Activated T-cell treated with anti-CD3 and anti-CD28 coated beads, Interleukin-2, amount 50 U/mL, for 72 hours (primary cell): ENCODE measurements at regions not wholly inside any gene's neighbourhood (a gene's known extent, or its start where the extent isn't known, plus 50 kb on each side); places are given as distances from the start of the nearest gene placed in this dataset.

Source experiments
- ATAC-seq, 2 donors: fragments of 150-1000 bp; cut with Tn5 transposase; replicated peaks in 1 of 2; 2 replicates each; pipeline ENCODE4 v1.10.0; 2021; ENCODE audit warnings: moderate library complexity in 2 of 2, mild to moderate bottlenecking in 1 of 2
- DNase-seq, 2 donors: peaks; one replicate each; pipeline ENCODE4 v3.0.0; 2021 to 2022; ENCODE audit warnings: mixed read lengths in 1 of 2
- H3K27ac Mint-ChIP-seq: one replicate; pipeline ENCODE4 v1.8.0; 2022; ENCODE audit warnings: mild to moderate bottlenecking, moderate library complexity, mixed read lengths
- H3K27me3 Mint-ChIP-seq: one replicate; pipeline ENCODE4 v1.8.0; 2022; ENCODE audit warnings: low read depth, mixed read lengths
- H3K36me3 Mint-ChIP-seq, 2 donors: one replicate each; pipeline ENCODE4 v1.8.0; 2022; ENCODE audit warnings: mixed read lengths in 2 of 2, mild to moderate bottlenecking in 1 of 2; ENCODE audit not compliant: insufficient read depth in 2 of 2
- H3K4me1 Mint-ChIP-seq: one replicate; pipeline ENCODE4 v1.8.0; 2022; ENCODE audit warnings: low read depth, mixed read lengths
- H3K4me3 Mint-ChIP-seq, 2 donors: one replicate each; pipeline ENCODE4 v1.8.0; 2022; ENCODE audit warnings: mild to moderate bottlenecking in 2 of 2, mixed read lengths in 2 of 2, moderate library complexity in 2 of 2
- H3K9me3 Mint-ChIP-seq, 2 donors: one replicate each; pipeline ENCODE4 v1.8.0; 2022; ENCODE audit warnings: mixed read lengths in 2 of 2

DNA sequence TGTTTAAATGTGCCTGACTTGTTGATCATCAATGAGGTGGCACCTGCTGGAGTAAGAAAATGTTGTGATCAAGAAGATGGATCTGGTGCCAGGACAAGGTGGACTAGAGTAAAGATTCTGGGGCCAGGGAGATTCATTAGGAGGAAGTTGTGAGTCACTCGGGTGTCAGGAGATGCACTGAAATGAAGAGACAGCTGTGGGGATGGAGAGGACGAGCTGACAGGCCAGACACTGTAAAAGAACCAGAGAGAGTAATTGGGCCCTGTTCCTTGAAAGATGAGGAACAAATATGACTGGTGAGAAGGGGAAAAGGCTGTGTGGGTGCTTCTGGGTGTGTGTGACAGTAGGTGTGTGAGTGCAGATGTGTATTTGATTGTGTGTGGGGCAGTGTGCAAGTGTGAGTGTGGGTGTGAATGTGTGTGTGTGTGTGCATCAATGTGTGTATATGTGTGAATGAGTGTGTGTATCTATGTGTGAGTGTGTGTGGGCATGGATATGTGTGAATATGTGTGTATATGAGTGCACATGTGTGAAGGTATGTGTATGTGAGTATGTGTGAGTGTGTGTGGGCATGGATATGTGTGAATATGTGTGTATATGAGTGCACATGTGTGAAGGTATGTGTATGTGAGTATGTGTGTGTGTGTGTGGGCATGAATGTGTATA is 260.5 kb downstream of the RFC3 start:
- ATAC-seq (no peak), DNase-seq (no peak)
- Mint-ChIP-seq H3K4me3 (no peak overlapping the region), H3K4me1 (no peaks in the 10 kb centered on the region), H3K36me3 (no peaks in the 10 kb centered on the region), H3K27me3 (no peaks in the 10 kb centered on the region), H3K9me3 (peaks cover 2 to 4% of the 10 kb centered on the region in 2 donors), H3K27ac (no peak overlapping the region)

DNA sequence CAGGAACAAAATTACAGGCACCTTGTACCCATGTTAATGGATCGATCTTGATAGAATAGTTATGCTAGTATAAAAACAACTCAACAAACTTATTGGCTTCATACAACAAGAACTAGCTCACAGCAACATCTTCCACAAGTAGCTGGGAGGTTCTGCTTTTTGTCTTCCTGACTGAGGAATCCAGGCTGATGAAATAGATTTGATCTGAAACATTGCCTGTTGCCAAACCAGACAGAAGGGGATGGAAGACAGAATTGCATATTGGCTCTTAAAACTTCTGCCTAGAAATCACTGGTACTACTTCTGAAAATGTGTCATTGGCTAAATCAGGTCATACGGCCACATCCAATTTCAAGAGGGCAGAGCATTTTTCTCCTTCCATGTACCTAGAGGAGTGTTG is 267.3 kb downstream of the RFC3 start:
- Mint-ChIP-seq H3K9me3 (peaks cover 7 to 9% of the 10 kb centered on the region in 2 donors), H3K27me3 (no peaks in the 10 kb centered on the region), H3K36me3 (peaks cover 0 to 4% of the 10 kb centered on the region in 2 donors), H3K27ac (no peak overlapping the region), H3K4me3 (no peak overlapping the region), H3K4me1 (no peaks in the 10 kb centered on the region)
- DNase-seq (no peak), ATAC-seq (no peak)

DNA sequence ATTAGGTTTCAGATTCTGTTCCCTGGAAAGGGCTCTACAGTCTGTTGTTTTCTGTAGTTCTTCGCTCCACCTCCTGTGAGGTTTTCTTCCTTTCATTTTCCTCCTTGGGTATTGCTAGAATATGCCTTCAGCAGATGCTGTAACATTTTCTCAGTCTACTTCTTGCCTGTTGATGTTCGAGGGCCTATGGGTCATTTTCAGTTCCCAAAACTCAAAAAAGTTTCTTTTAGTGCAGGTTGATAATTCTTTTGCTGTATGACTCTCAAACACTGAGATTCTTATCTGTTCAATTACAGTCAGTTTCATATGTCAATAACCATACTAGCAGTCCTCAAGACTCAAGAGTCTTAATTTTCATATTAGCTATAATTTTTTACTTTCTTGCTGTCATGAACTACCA is 268.3 kb downstream of the RFC3 start:
- no peak for ATAC-seq
- no peak for DNase-seq
- Mint-ChIP-seq H3K36me3 (peaks cover 0 to 4% of the 10 kb centered on the region in 2 donors), H3K27ac (no peak overlapping the region), H3K4me1 (no peaks in the 10 kb centered on the region), H3K9me3 (peaks cover 9 to 11% of the 10 kb centered on the region in 2 donors), H3K27me3 (no peaks in the 10 kb centered on the region), H3K4me3 (no peak overlapping the region)

DNA sequence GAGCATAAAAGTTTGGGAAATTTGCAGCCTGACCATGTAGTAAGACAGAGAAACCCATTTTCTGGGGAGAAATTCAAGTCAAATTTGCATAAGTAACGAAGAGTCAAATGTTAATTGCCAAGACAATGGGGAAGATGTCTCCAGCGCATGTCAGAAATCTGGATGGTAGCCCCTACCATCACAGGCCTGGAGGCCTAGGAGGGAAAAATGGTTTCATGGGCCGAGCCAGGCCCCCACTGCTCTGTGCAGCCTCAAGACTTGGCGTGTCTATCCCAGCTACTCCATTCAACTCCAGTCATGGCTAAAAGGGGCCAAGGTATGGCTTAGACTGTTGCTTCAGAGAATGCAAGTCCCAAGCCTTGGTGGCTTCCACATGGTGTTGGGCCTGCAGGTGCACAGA is 269.8 kb downstream of the RFC3 start:
- H3K27ac Mint-ChIP-seq, result no peak overlapping the region
- H3K27me3 Mint-ChIP-seq, result no peaks in the 10 kb centered on the region
- DNase-seq (no peak), ATAC-seq (no peak)
- H3K4me1 Mint-ChIP-seq, result no peaks in the 10 kb centered on the region
- peaks cover 9 to 11% of the 10 kb centered on the region in 2 donors for H3K9me3 Mint-ChIP-seq
- H3K36me3 Mint-ChIP-seq, result peaks cover 0 to 4% of the 10 kb centered on the region in 2 donors
- H3K4me3 Mint-ChIP-seq, result no peak overlapping the region

DNA sequence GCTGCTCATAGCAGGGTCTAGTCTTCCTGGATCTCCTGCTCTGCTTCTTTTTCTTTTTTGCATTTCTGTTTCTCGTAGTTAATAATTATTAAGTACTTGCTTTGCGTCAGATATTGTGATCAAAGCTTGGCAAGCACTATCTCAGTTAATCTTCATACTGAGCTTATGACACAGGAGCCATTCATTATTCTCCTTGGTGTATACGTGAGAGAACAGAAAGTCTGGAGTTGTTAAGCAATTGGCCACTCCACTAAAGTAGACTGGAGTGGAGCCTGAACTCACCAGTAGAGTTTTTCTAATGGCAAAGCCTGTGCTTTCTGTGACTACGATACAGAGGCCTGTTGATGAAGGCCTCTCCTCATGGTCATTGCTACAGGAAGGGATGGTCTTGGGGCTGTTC is 285.9 kb downstream of the RFC3 start:
- H3K36me3 Mint-ChIP-seq, result no peaks in the 10 kb centered on the region
- ATAC-seq, result no peak
- no peak overlapping the region for H3K4me3 Mint-ChIP-seq
- DNase-seq, result no peak
- no peaks in the 10 kb centered on the region for H3K4me1 Mint-ChIP-seq
- H3K27ac Mint-ChIP-seq, result no peak overlapping the region
- H3K9me3 Mint-ChIP-seq, result peaks cover 2 to 3% of the 10 kb centered on the region in 2 donors
- no peaks in the 10 kb centered on the region for H3K27me3 Mint-ChIP-seq

DNA sequence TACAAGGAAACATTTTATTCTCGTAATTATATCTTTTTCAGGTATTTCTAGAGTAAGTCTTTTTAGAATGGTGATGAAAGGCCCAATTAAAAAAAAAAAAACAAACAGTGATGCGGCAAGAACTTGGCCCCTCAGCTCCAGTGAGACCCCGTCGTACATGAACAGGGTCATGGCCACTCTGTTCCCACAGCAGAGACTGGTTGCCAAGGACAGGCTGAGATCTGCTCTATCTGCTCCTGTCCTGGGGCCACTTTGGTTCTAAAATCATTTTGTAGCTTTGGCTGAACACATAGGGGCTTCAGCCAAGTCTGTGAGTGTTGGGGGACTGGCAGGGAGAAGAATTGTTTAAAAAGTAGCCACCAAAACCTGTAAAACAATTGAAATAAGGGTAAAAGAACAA is 286.9 kb downstream of the RFC3 start:
- Mint-ChIP-seq H3K4me3 (no peak overlapping the region), H3K9me3 (peaks cover 5 to 8% of the 10 kb centered on the region in 2 donors), H3K36me3 (peaks cover 0 to 1% of the 10 kb centered on the region in 2 donors), H3K27me3 (no peaks in the 10 kb centered on the region), H3K27ac (no peak overlapping the region), H3K4me1 (no peaks in the 10 kb centered on the region)
- ATAC-seq (no peak), DNase-seq (no peak)

DNA sequence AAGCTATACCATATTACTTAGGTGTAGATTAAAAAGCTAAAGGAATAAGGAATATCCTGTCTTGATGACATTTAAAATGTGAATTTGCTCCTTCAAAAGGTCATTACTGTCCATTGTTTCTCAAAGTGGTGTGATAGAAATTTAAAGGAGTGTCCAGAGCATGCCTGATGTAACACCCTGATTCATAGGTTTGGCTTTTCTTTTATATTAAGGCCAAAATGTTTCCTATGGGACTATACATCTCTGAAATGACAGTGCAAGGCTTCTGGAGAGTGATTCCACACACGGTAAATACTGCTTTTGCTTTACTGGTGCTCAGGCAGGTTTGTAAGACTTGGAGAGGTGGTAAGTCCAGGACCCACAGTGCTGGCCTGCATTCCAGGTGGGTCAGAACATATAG is 289.9 kb downstream of the RFC3 start:
- DNase-seq (no peak), ATAC-seq (no peak)
- Mint-ChIP-seq H3K4me3 (no peak overlapping the region), H3K4me1 (no peaks in the 10 kb centered on the region), H3K9me3 (peaks cover 8 to 9% of the 10 kb centered on the region in 2 donors), H3K27me3 (no peaks in the 10 kb centered on the region), H3K36me3 (peaks cover 0 to 1% of the 10 kb centered on the region in 2 donors), H3K27ac (no peak overlapping the region)

DNA sequence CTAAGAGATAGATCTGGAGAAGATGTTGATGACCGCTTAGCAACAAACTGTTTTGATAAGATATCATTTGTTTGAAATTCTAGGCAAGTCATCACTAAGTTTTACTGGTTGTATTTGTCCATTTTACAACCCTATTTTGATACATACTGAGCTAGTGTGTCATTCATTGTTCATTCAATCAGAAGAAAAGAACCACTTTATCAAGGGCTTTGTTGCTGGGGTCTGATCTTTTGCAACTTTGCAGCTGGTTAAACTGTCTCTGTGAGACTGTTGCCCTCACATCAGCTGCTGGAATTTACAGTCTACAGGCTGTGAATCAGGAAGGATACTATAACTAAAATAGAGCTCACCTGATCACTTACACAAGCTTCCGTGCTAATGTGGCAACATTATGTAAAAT is 290.5 kb downstream of the RFC3 start:
- Mint-ChIP-seq H3K4me1 (no peaks in the 10 kb centered on the region), H3K4me3 (no peak overlapping the region), H3K27ac (no peak overlapping the region), H3K9me3 (peaks cover 8 to 9% of the 10 kb centered on the region in 2 donors), H3K27me3 (no peaks in the 10 kb centered on the region), H3K36me3 (peaks cover 0 to 1% of the 10 kb centered on the region in 2 donors)
- DNase-seq (no peak), ATAC-seq (no peak)

DNA sequence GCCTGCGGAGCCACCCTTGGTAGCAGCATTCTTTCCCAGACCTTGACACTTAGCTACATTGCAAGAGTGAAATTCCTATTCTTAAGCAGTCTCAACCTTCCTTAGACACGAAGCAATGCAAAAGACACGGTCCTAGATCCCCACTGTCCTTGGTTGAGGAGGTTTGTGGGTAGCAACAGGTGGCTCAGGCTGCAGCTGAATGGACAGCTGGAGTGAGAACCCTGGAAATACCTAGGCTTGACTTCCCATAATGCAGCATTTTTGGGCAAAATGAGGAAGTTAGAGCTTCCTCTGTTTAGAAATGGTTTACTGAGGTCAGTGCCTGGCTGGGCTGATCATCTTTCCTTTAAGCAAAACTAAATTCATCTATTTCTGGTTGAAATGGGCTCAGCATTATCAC is 296.6 kb downstream of the RFC3 start:
- DNase-seq, result no peak
- Mint-ChIP-seq H3K36me3 (no peaks in the 10 kb centered on the region), H3K4me3 (no peak overlapping the region), H3K27me3 (no peaks in the 10 kb centered on the region), H3K27ac (no peak overlapping the region), H3K4me1 (no peaks in the 10 kb centered on the region), H3K9me3 (peaks cover 6 to 8% of the 10 kb centered on the region in 2 donors)
- no peak for ATAC-seq

DNA sequence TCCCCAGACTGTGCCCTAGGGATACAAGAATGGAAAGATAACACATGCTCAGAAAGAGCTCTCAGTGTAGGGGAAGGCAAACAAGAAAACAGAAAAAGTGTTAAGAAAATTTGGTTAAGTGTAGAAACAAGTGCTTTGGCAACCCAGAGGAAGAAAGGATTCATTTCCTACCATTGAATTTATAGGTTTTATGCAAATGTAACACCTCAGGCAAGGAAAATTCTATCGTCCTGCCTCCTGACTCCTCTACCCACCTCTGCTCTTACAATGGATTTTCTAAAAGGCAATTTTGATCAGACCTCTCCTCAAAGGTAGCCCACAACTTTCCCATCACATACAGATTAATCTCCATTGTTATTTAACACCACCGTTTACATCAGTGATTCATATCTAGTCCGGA is 298.7 kb downstream of the RFC3 start:
- peaks cover 2 to 5% of the 10 kb centered on the region in 2 donors for H3K9me3 Mint-ChIP-seq

DNA sequence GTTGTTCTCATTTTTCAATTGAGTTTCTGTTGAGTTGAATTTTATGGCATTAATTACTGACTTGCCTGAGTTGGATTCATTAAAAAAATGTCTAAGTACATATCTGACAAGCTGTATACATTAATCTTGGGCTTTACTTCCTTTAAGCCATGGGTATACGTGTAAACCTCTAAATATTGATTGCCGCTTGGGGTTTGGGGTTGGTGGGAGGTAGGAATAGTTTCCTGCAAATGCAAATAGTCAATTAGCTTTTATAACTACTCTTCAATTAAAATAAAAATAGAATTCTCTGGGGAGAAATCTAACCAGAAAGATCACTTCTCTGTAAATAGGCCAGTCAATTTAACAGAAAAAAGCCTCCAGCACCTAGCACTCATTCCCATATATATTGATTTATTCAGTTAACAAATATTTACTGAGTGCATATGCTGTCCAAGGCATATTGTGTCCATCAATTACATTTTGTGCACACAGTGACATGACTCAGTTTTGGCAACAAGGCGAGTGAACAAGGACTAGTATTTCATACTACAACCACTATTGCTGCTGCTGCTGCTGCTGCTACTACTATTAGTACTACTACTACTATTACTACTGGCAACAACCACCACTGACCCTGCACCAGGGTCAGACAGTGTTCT is 306.8 kb downstream of the RFC3 start:
- DNase-seq, result no peak
- no peaks in the 10 kb centered on the region for H3K27me3 Mint-ChIP-seq
- no peak overlapping the region for H3K27ac Mint-ChIP-seq
- H3K9me3 Mint-ChIP-seq, result no peaks in the 10 kb centered on the region
- H3K36me3 Mint-ChIP-seq, result no peaks in the 10 kb centered on the region
- ATAC-seq, result no peak
- H3K4me1 Mint-ChIP-seq, result no peaks in the 10 kb centered on the region
- H3K4me3 Mint-ChIP-seq, result no peak overlapping the region

More for the DNA sequence above, 298.7 kb downstream of the RFC3 start:
- H3K36me3 Mint-ChIP-seq, result no peaks in the 10 kb centered on the region
- H3K4me1 Mint-ChIP-seq, result no peaks in the 10 kb centered on the region
- no peak overlapping the region for H3K4me3 Mint-ChIP-seq
- no peaks in the 10 kb centered on the region for H3K27me3 Mint-ChIP-seq
- no peak for ATAC-seq
- no peak overlapping the region for H3K27ac Mint-ChIP-seq
- no peak for DNase-seq

DNA sequence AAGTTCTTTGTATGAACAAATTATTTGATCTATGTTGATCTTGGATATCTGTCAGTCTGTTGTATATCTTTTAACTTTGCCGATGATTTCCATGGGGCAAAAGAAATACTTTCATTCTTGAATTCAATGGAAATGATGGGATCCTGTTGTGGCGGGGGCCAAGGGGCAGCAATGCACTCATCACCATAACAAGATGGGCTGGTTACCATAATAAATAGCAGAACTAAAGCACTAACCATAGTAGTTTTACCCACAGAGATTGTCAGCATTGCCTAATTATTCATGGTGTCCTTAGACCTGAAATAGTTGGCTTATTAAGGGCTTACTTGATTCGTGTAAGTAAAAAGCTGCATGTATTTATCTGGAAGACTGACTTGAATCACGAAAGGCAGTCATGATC is 309.6 kb downstream of the RFC3 start:
- Mint-ChIP-seq H3K4me1 (no peaks in the 10 kb centered on the region), H3K4me3 (no peak overlapping the region), H3K9me3 (no peaks in the 10 kb centered on the region), H3K27me3 (no peaks in the 10 kb centered on the region), H3K27ac (no peak overlapping the region), H3K36me3 (no peaks in the 10 kb centered on the region)
- DNase-seq (no peak), ATAC-seq (no peak)

DNA sequence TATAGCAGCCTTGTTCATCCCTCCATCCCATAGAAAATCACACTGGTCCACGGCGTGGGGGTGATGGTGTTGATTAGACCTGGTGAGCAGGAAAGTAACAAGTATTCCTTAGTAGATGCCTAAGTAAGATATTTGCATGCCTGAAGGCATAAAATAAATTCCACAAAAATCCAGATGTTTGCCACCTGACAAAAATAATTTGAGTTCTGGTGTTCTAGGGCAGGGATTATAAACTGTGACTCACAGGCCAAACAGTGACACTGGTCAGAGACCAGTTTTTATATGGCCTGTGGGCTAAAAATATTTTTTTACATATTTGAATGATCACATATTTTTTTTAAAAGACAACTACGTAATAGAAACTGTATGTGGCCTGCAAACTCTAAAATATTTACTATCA is 310.7 kb downstream of the RFC3 start:
- no peaks in the 10 kb centered on the region for H3K4me1 Mint-ChIP-seq
- no peak overlapping the region for H3K27ac Mint-ChIP-seq
- H3K9me3 Mint-ChIP-seq, result no peaks in the 10 kb centered on the region
- DNase-seq, result no peak
- H3K27me3 Mint-ChIP-seq, result no peaks in the 10 kb centered on the region
- ATAC-seq, result no peak
- H3K36me3 Mint-ChIP-seq, result no peaks in the 10 kb centered on the region
- H3K4me3 Mint-ChIP-seq, result no peak overlapping the region

DNA sequence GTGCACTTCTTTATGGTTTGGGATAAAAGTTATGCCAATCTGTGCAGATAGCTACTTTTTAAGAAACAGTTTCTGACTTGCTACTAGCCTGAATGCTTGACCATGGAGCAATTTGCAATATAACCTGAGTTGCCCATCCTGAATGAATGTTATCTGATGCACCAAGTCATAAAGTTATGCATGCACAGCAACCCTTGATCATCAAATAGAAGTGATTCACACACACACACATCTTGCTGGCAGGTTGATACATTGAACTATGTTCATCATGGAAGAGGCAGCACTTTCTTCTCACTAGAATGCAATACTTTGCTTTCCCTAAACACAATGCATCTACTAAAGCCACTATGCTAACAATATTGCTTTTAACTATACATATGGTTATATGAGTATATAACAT is 311.5 kb downstream of the RFC3 start:
- DNase-seq, result no peak
- no peak for ATAC-seq
- Mint-ChIP-seq H3K4me1 (no peaks in the 10 kb centered on the region), H3K36me3 (no peaks in the 10 kb centered on the region), H3K4me3 (no peak overlapping the region), H3K9me3 (no peaks in the 10 kb centered on the region), H3K27ac (no peak overlapping the region), H3K27me3 (no peaks in the 10 kb centered on the region)
